ENCODE measurements at regions not wholly inside any gene's neighbourhood (a gene's known extent, or its start where the extent isn't known, plus 50 kb on each side); places are given as distances from the start of the nearest gene placed in this dataset.

GRCh38 chr9:73579823-73580222 lies 428.2 kb downstream of the ANXA1 start:
- TF ChIP-seq CTCF (IDR thresholded peaks at IDR 0.05) (no peak), POLR2A (IDR thresholded peaks at IDR 0.05) (no peak)

Measured in heart left ventricle (tissue), 13 donors.